Mucosa of descending colon (tissue), 3 donors: ENCODE measurements at regions not wholly inside any gene's neighbourhood (a gene's known extent, or its start where the extent isn't known, plus 50 kb on each side); places are given as distances from the start of the nearest gene placed in this dataset.

ENCODE experiments used
- ATAC-seq: fragments of 200-7000 bp; cut with Tn5 transposase; one replicate; pipeline ENCODE4 v1.9.1; 2020; ENCODE audit warnings: mild to moderate bottlenecking, moderate library complexity
- DNase-seq, 3 donors: peaks; one replicate each; pipeline ENCODE4 v3.0.0-alpha.2; 2020
- H3K36me3 ChIP-seq: fragments of 200-600 bp; one replicate; pipeline ENCODE4 v1.8.0; 2021; ENCODE audit warnings: low read depth, mild to moderate bottlenecking
- H3K4me1 ChIP-seq: fragments of 200-600 bp; one replicate; pipeline ENCODE4 v1.8.0; 2021; ENCODE audit warnings: low read depth, mild to moderate bottlenecking
- H3K4me3 ChIP-seq: fragments of 200-600 bp; one replicate; pipeline ENCODE4 v1.8.0; 2021; ENCODE audit warnings: mild to moderate bottlenecking
- H3K9me3 ChIP-seq: fragments of 200-600 bp; one replicate; pipeline ENCODE4 v1.8.0; 2021; ENCODE audit warnings: mild to moderate bottlenecking
- intact Hi-C, 2 donors: fragments of 100-400 bp; cut with DNase I in 1 of 2; cut with micrococcal nuclease in 1 of 2; formaldehyde crosslinking; loops; one replicate each; pipeline versions ENCODE4 v1.11.0 to v1.11.1; 2022; cut with DNase I, micrococcal nuclease
- TF ChIP-seq, protein P1 (sequence below): fragments of 200-600 bp; IDR thresholded peaks from one replicate; pipeline ENCODE4 v1.8.0; 2022; ENCODE audit warnings: antibody characterized with exemption, mild to moderate bottlenecking
- donor health status: DM: no; HTN: no; CAD: no; lungs with moderate emphysema.
- donor health status: DM: no; HTN: no; CAD: no.
- donor health status: DM: no; HTN: yes; CAD: no.

- TF ChIP-seq, protein P1, sequence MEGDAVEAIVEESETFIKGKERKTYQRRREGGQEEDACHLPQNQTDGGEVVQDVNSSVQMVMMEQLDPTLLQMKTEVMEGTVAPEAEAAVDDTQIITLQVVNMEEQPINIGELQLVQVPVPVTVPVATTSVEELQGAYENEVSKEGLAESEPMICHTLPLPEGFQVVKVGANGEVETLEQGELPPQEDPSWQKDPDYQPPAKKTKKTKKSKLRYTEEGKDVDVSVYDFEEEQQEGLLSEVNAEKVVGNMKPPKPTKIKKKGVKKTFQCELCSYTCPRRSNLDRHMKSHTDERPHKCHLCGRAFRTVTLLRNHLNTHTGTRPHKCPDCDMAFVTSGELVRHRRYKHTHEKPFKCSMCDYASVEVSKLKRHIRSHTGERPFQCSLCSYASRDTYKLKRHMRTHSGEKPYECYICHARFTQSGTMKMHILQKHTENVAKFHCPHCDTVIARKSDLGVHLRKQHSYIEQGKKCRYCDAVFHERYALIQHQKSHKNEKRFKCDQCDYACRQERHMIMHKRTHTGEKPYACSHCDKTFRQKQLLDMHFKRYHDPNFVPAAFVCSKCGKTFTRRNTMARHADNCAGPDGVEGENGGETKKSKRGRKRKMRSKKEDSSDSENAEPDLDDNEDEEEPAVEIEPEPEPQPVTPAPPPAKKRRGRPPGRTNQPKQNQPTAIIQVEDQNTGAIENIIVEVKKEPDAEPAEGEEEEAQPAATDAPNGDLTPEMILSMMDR, result no peak
- H3K36me3 ChIP-seq, result no peaks in the 10 kb centered on the region
- intact Hi-C loops, result no loop called here
Measured at GRCh38 chr15:97059281-97059680, 728.8 kb downstream of the NR2F2 start.

GRCh38 chr15:97061392-97061791 lies 730.9 kb downstream of the NR2F2 start:
- TF ChIP-seq, protein P1, result no peak
- intact Hi-C loops, result no loop called here
- Histone ChIP-seq H3K36me3 (no peaks in the 10 kb centered on the region), H3K4me1 (no peaks in the 10 kb centered on the region), H3K4me3 (no peak overlapping the region), H3K9me3 (no peaks in the 10 kb centered on the region)
- ATAC-seq (no peak), DNase-seq (no peak)

More at GRCh38 chr15:97059281-97059680, 728.8 kb downstream of the NR2F2 start:
- no peak for DNase-seq
- ATAC-seq, result no peak
- Histone ChIP-seq H3K9me3 (no peaks in the 10 kb centered on the region), H3K4me1 (no peaks in the 10 kb centered on the region), H3K4me3 (no peak overlapping the region)

DNA sequence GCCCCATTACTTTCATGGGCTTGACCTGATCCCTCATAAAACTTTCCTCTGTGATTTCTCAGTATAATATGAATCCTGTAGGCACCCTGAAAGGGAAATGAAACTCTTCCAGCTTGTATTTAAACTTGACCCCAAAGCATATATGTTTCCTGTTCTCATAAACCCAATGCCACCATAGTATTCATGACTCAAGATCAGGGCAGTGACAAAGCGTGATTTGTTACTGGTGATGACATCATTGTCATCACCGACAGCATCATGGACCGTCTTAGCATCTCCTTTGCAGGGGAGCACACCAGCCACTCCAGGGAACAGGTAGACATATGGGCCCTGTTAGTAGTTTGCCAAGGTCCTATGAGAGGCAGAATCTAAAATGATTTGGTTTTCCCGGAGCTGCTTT lies 741.2 kb downstream of the NR2F2 start:
- intact Hi-C loops, result no loop called here
- H3K9me3 ChIP-seq, result peaks cover 4% of the 10 kb centered on the region
- TF ChIP-seq, protein P1, result no peak
- no peaks in the 10 kb centered on the region for H3K4me1 ChIP-seq
- ATAC-seq (no peak), DNase-seq (no peak)
- H3K36me3 ChIP-seq, result no peaks in the 10 kb centered on the region
- H3K4me3 ChIP-seq, result no peak overlapping the region

- intact Hi-C loops, result no loop called here
- no peak for ATAC-seq
- TF ChIP-seq, protein P1, result no peak
Measured at GRCh38 chr15:97072545-97072944, 742.0 kb downstream of the NR2F2 start.

GRCh38 chr15:97076011-97076410 lies 745.5 kb downstream of the NR2F2 start:
- Histone ChIP-seq H3K4me3 (no peak overlapping the region), H3K9me3 (peaks cover 4% of the 10 kb centered on the region), H3K36me3 (no peaks in the 10 kb centered on the region), H3K4me1 (no peaks in the 10 kb centered on the region)
- ATAC-seq, result no peak
- no peak for DNase-seq
- TF ChIP-seq, protein P1, result no peak
- intact Hi-C loops, result no loop called here

More at GRCh38 chr15:97072545-97072944, 742.0 kb downstream of the NR2F2 start:
- peaks cover 4% of the 10 kb centered on the region for H3K9me3 ChIP-seq
- no peaks in the 10 kb centered on the region for H3K4me1 ChIP-seq
- no peak overlapping the region for H3K4me3 ChIP-seq
- DNase-seq, result no peak
- no peaks in the 10 kb centered on the region for H3K36me3 ChIP-seq

DNA sequence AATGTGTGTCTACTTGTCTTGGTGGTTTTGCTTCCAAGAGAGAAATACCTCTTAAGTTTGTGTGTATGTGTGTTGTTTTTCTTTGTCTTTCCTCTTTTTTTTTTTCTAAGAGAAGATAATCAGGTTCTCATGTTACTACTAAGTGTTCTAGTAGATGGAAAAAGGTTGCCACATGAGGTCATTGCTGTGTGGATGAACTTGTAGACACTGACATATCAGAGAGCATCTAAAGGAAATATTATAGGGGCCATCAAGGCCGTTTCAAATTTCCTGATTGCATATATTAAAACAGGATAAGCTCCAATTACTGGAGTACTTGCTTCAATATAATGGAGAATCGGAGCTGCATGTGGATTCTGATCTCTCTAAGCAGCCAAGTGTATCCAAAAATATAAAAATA lies 747.5 kb downstream of the NR2F2 start:
- no peak overlapping the region for H3K4me3 ChIP-seq
- peaks cover 4% of the 10 kb centered on the region for H3K9me3 ChIP-seq
- intact Hi-C loops, result no loop called here
- no peaks in the 10 kb centered on the region for H3K36me3 ChIP-seq
- H3K4me1 ChIP-seq, result no peaks in the 10 kb centered on the region
- TF ChIP-seq, protein P1, result no peak
- DNase-seq (no peak), ATAC-seq (no peak)
